HG03342 (cell line): ENCODE measurements at regions not wholly inside any gene's neighbourhood (a gene's known extent, or its start where the extent isn't known, plus 50 kb on each side); places are given as distances from the start of the nearest gene placed in this dataset.

Experiments
- ATAC-seq: cut with Tn5 transposase; IDR thresholded peaks from one replicate; pipeline ENCODE4 v1.9.1; 2021; ENCODE audit warnings: mild to moderate bottlenecking, moderate library complexity; ENCODE audit not compliant: unreplicated experiment

GRCh38 chr2:217260441-217261115, 400.7 kb upstream of the TNP1 start:
- ATAC-seq = no peak

DNA sequence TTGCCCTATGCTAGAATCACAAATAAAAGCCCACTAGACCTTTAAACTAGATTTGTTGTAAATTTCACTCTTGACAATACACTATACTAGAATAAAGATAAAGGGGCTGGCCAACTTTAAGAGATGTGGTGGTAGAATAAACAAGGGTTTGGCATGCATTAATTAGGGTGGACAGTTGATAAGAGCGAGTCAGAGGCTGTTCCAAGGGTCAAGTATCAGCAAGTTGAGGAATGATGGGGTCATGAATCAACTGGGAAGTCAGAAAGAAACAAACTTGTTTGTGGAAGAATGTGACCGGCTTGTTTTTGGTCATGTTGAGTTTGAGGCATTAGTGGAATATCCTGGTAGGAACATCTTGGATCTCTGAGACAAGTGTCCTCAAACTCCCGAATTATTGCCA, 398.3 kb upstream of the TNP1 start:
- ATAC-seq = no peak

- ATAC-seq = no peak
Observed at GRCh38 chr2:217256251-217256650, 396.4 kb upstream of the TNP1 start.

DNA sequence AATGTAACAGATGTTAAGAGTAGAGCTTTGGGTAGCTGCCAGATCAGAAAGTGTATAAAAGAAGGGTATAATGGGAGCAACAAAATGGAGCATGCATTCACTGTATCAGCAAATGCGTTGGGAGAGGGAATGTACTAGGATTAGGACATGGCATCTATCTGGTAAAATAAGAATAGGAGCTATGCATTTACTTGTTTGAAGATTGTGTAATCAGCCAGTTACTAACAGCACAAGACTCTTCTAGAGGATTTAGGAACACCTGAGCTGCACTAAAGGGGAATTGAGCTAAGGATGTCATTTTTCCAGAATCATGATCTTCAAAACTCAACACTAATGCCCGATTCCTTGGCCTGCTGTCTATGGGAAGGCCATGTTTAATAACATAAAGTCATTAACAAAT, 394.2 kb upstream of the TNP1 start:
- ATAC-seq = no peak

- no peak for ATAC-seq
Observed at GRCh38 chr2:217252181-217252580, 392.3 kb upstream of the TNP1 start.

DNA sequence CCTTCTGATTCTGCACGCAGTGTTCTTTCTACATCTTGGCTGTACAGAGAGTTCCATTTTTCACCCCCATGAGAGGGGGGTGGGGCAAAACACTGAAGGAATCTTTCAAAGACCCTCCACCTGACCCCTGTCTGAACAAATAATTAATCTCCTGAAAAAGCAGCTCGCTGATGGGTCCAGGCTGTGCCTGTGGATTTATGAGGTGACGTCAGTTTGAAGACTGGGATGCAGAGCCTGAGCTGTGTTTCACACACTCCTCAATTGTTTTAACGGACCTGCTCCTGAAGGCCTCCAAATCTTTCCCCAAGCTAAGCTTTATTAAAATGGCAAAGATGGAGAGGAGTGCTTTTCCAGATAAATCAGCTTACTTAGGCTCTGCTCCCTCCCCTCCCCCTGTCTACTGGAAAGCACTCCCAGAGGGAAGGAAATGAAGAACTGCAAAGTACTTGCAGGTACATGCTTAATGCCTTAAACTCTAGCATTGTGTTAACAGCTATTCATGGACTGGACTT, 390.2 kb upstream of the TNP1 start:
- no peak for ATAC-seq

GRCh38 chr2:217249121-217250012, 389.5 kb upstream of the TNP1 start:
- ATAC-seq = no peak

DNA sequence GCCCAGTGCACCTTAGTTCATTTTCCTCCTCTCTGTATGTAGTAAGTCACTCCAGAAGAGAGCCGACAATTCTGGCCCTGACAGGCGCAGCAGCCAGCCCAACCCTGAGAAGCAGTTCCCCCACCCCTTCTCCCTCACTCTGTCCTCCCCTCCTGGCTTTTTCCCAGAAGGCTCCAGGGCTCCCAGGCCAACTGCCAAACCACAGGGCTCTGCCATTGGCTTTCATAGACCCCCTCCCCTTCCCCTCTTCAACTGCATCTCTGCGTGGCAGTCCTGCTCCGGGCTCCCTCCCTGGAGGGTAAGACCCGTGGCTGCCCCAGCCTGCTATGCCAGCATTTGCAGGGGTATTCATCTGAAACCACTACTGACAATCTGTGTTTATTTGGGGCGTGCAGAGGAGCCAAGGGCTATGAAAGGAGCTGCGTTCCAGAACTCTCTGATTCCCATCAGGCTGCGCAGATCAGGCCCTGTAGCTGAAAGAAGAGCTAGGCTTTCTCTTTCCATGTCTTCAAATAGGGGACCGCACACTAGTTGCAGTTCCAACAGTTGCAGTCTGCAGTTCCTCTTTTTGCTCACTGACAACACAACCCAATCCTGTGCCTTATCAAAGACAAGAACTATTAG, 388.6 kb upstream of the TNP1 start:
- peak; percentile 98 for ATAC-seq

DNA sequence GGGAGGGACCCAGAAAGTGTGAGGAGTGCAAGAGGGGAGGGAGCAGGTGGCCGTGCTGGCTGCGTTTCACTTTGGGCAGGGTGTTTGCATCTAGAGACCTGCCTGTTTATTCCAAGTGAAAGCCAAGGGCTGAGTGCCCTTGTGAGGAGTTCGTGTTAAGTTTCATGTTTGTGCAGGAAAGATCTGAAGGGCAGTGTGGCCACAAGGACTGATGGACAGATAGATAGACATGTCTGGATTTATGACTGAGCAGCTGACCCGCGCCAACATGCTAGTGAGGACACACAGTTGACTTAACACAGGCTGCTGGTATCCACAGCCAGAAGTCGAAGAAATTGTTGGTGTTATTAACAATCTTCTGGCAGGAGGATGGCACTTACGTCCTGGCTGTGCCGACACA, 387.6 kb upstream of the TNP1 start:
- ATAC-seq = no peak

DNA sequence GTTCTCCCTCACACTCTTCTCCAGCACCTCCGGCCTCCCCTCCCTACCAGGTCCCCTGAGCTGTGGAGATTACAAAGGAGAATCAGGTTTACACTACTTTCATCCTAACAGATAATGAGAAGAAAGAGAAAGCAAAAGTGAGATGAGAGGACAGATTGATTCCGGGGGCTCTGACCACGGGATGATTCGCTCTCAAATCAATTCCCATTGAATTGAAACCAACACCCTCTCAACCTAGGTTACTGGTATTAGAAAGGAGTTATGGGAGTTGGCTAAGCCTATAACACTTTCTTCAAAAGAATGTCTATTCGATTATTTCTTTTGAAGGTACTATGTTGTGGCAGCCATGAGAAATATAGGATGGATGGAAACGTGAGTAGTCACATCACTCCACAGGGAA, 386.2 kb upstream of the TNP1 start:
- ATAC-seq = no peak

- no peak for ATAC-seq
Observed at GRCh38 chr2:217244815-217245214, 385.0 kb upstream of the TNP1 start.

DNA sequence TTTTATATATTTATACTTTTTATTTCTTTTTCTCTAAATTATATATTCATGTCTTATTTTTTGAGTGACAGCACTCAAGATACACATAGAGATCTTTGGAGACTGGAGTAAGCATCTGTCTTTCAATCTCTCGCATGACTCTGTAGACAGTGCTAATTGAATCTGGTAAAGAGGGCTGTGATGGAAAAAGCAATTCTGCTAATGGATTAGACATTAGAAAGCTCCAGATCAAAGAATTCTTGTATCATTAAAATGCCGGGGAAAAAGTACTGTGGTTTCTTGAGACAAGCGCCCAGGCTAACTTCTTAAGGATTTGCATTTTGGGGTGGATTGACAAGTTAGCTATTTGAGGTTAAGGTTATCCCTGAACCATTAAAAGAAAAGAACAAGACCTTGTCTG, 383.1 kb upstream of the TNP1 start:
- no peak for ATAC-seq

- ATAC-seq = no peak
Observed at GRCh38 chr2:217231724-217232123, 371.9 kb upstream of the TNP1 start.

GRCh38 chr2:217231212-217231611, 371.3 kb upstream of the TNP1 start:
- ATAC-seq = no peak

- no peak for ATAC-seq
Observed at GRCh38 chr2:217228732-217229131, 368.9 kb upstream of the TNP1 start.

- ATAC-seq = no peak
Observed at GRCh38 chr2:217227794-217228193, 367.9 kb upstream of the TNP1 start.

GRCh38 chr2:217225596-217225995, 365.7 kb upstream of the TNP1 start:
- no peak for ATAC-seq

DNA sequence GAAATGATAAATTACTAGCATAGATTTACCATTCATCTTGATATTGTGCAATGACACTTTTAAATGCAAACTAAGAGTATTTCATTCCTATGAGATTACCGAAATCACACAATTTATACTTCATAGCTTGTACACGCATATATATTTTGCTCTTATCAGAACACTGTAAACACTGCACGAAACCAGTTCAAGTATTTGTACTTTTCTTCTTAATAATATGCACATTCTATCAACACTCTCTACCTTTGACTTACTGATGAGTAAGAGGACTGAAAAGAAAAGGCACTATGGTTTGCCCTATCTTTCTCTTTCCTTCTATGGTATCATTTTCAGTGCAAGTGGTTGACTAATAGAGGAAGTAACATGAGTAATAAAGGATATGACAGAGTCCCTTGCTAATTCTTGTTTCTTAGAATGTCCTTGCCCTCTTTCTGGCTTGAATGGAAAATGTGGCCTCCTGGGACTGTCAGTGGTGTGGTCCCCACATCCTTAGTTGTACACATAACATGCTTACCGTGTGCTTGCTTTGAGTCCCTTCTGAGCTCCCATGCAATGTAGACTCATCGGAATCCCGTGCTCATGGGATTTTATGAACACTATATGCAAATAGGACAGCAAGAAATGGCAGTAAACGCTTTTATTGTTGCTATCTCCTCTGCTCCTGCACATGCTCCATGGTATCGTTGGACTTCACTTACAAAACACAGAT, 363.5 kb upstream of the TNP1 start:
- ATAC-seq = peak; percentile 75

DNA sequence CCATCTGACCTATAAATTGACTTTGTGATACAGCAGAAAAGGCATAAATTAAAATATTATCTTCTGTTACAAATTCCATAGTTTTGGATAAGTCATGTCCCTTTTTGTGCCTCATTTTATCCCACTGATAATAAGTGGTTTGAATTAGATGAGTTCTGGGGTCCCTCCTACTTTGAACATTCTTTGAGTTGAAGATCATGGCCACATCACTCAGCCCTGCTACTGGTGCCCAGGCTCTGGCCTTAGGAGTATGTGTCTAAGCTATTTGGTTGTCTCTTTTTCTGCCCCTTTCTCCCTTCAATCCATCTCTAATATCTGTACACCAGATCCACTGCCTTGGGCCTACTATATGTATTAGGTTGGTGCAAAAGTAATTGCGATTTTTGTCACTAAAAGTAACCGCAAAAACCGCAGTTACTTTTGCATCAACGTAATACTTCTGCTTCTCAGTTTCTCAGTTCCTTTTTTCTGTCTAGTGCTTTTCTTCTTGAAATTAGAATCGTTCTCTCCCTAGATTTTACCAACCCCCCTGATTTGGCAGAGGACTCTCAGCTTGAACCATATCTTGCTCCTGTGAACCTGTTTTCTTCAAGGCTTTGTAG, 362.5 kb upstream of the TNP1 start:
- ATAC-seq = peak; percentile 32

GRCh38 chr2:217220228-217221013, 360.6 kb upstream of the TNP1 start:
- no peak for ATAC-seq
